ENCODE measurements at regions not wholly inside any gene's neighbourhood (a gene's known extent, or its start where the extent isn't known, plus 50 kb on each side); places are given as distances from the start of the nearest gene placed in this dataset.
"Not testable (repeated sequence)": the region's sequence is repeated elsewhere in the genome, so short reads cannot be mapped to it uniquely, and the experiment has no call there.

GRCh38 chr2:198855746-198856145 lies 602.0 kb downstream of the SATB2 start:
- not testable (repeated sequence) for H3K4me1 Mint-ChIP-seq; H3K36me3 Mint-ChIP-seq; H3K4me3 Mint-ChIP-seq; DNase-seq; H3K27ac Mint-ChIP-seq; H3K27me3 Mint-ChIP-seq (ENCODE audit: low read depth in 3 of 3)
- H3K9me3 Mint-ChIP-seq: peaks cover 3 to 28% (median 19%) of the 10 kb centered on the region in 6 donors

DNA sequence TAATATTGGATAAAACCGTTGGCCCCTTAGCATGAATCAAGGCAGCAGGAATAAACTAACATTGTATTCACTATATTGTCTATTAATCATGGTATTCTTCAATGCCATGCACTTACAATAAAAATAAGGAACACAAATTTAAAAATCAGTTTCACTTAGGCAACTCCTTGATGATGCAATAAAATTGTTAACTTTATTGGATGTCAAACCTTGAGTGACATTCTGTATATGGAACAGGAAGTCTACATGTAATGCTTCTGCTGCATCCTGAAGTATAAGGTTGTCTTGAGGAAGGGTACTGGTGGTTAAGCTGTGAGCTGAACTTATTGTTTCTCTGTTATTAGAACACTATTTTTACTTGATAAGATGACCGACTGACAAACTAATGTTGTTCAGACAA lies 605.5 kb downstream of the SATB2 start:
- H3K36me3 Mint-ChIP-seq: no peaks in the 10 kb centered on the region
- no peaks in the 10 kb centered on the region for H3K4me1 Mint-ChIP-seq
- no peak overlapping the region for H3K27ac Mint-ChIP-seq

GRCh38 chr2:198825534-198825933 lies 632.2 kb downstream of the SATB2 start:
- Mint-ChIP-seq H3K4me3 (no peak overlapping the region), H3K36me3 (no peaks in the 10 kb centered on the region), H3K4me1 (no peaks in the 10 kb centered on the region), H3K27ac (no peak overlapping the region), H3K27me3 (ENCODE audit: low read depth in 3 of 3) (peaks cover 0 to 2% (median 0%) of the 10 kb centered on the region in 3 donors), H3K9me3 (peaks cover 0 to 19% (median 3%) of the 10 kb centered on the region in 6 donors)
- no peak for DNase-seq

More for the DNA sequence above, 605.5 kb downstream of the SATB2 start:
- no peak overlapping the region for H3K4me3 Mint-ChIP-seq
- no peak for DNase-seq
- H3K27me3 Mint-ChIP-seq (ENCODE audit: low read depth in 3 of 3): peaks cover 0 to 1% (median 0%) of the 10 kb centered on the region in 3 donors
- peaks cover 5 to 22% (median 8%) of the 10 kb centered on the region in 6 donors for H3K9me3 Mint-ChIP-seq

GRCh38 chr2:198817536-198817935 lies 640.2 kb downstream of the SATB2 start:
- H3K36me3 Mint-ChIP-seq: no peaks in the 10 kb centered on the region
- H3K27ac Mint-ChIP-seq: no peak overlapping the region
- H3K9me3 Mint-ChIP-seq: peaks cover 0 to 11% (median 3%) of the 10 kb centered on the region in 6 donors
- DNase-seq: no peak
- no peaks in the 10 kb centered on the region for H3K4me1 Mint-ChIP-seq
- H3K4me3 Mint-ChIP-seq: no peak overlapping the region
- H3K27me3 Mint-ChIP-seq (ENCODE audit: low read depth in 3 of 3): no peaks in the 10 kb centered on the region

DNA sequence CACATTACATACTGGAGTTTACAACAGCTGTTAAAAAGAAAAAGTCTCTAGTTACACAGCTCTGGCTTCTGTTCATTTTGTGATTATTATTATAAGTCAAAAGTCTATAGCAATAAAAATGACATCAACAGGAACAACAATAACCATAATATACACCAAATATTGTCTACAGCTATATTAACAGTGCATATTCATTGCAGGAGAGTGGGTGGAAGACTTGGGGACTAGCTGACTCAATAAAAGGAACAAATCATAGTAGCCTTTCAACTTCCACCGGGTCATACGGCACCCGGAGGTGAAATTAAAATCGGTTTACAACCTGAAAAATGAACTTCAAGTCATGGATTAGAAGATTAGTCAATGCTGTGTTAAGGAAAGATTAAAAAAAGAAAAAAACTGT lies 642.1 kb downstream of the SATB2 start:
- H3K9me3 Mint-ChIP-seq: peaks cover 0 to 6% (median 2%) of the 10 kb centered on the region in 6 donors
- H3K4me1 Mint-ChIP-seq: no peaks in the 10 kb centered on the region
- no peaks in the 10 kb centered on the region for H3K27me3 Mint-ChIP-seq (ENCODE audit: low read depth in 3 of 3)
- H3K27ac Mint-ChIP-seq: no peak overlapping the region
- H3K4me3 Mint-ChIP-seq: no peak overlapping the region
- DNase-seq: no peak
- no peaks in the 10 kb centered on the region for H3K36me3 Mint-ChIP-seq

- Mint-ChIP-seq H3K36me3 (no peaks in the 10 kb centered on the region), H3K4me1 (no peaks in the 10 kb centered on the region), H3K4me3 (no peak overlapping the region), H3K9me3 (peaks cover 2 to 19% (median 7%) of the 10 kb centered on the region in 6 donors), H3K27ac (no peak overlapping the region), H3K27me3 (ENCODE audit: low read depth in 3 of 3) (no peaks in the 10 kb centered on the region)
- DNase-seq: no peak
Observed at GRCh38 chr2:198811198-198811597, 646.5 kb downstream of the SATB2 start.

DNA sequence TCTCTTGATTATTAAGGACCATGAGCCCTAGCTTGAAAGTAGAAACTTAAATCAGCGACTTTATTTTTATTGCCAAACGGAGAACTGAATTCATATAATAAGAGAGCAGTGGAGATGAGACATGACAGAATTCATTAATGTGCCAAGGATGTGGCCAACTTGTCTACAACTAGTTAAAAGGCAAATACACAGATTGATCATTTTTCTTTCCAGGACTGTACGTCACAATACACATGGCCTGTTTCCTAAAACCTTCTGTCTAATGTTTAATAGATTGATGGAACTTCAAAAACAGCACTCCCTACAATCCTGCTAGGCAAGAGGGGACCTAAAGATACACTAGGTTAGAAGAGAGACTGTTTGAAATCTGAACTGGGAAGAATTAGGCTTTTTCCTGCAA lies 647.8 kb downstream of the SATB2 start:
- DNase-seq: no peak
- Mint-ChIP-seq H3K27ac (no peak overlapping the region), H3K36me3 (no peaks in the 10 kb centered on the region), H3K4me1 (no peaks in the 10 kb centered on the region), H3K4me3 (no peak overlapping the region), H3K9me3 (peaks cover 2 to 29% (median 7%) of the 10 kb centered on the region in 6 donors), H3K27me3 (ENCODE audit: low read depth in 3 of 3) (no peaks in the 10 kb centered on the region)

DNA sequence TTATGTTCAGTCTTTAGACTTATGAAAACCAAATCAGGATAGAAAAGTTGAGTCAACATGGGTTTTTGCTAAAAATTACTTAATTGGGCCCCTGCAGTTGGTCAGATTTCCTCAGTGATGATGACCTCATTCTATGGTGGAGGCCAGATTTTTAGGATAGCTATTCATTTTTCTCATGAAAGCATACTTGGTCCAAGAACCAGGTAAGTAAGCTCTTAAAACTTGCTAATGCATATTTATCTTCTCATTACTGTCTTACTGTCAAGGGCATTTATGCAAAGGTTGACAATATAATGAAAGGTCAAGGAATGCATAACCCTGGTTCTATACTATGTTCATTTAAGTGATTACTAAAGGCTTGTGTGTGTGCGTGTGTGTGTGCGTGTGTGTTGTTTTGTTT lies 650.6 kb downstream of the SATB2 start:
- Mint-ChIP-seq H3K27ac (no peak overlapping the region), H3K27me3 (ENCODE audit: low read depth in 3 of 3) (no peaks in the 10 kb centered on the region), H3K4me1 (no peaks in the 10 kb centered on the region), H3K9me3 (peaks cover 0 to 29% (median 8%) of the 10 kb centered on the region in 6 donors), H3K4me3 (no peak overlapping the region), H3K36me3 (no peaks in the 10 kb centered on the region)
- DNase-seq: no peak

GRCh38 chr2:198795419-198795818 lies 662.3 kb downstream of the SATB2 start:
- Mint-ChIP-seq H3K27ac (no peak overlapping the region), H3K27me3 (ENCODE audit: low read depth in 3 of 3) (peaks cover 0 to 2% (median 0%) of the 10 kb centered on the region in 3 donors), H3K9me3 (peaks cover 0 to 6% (median 4%) of the 10 kb centered on the region in 6 donors), H3K36me3 (no peaks in the 10 kb centered on the region), H3K4me1 (no peaks in the 10 kb centered on the region), H3K4me3 (no peak overlapping the region)
- no peak for DNase-seq

DNA sequence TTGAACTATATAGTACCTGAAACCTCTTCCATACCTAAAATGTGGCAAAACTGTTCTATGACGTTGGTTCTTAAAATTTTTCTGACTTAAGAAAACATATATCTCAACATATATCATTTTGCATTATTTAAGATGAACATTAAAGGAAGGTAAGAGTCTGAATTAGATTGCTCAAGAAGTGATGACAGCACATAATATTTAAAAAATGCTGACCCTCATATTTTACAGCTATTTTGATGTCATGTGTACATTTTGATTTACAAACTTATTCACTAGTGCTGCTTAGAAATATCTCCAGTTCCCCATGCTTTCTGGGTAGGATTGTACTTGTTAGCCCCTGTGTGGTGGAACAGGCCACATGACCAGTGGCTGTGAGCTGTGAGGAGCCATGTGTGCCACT lies 666.1 kb downstream of the SATB2 start:
- H3K27ac Mint-ChIP-seq: no peak overlapping the region
- no peak for DNase-seq
- H3K9me3 Mint-ChIP-seq: peaks cover 0 to 9% (median 5%) of the 10 kb centered on the region in 6 donors
- H3K4me3 Mint-ChIP-seq: no peak overlapping the region
- no peaks in the 10 kb centered on the region for H3K4me1 Mint-ChIP-seq
- no peaks in the 10 kb centered on the region for H3K36me3 Mint-ChIP-seq
- no peaks in the 10 kb centered on the region for H3K27me3 Mint-ChIP-seq (ENCODE audit: low read depth in 3 of 3)

GRCh38 chr2:198788676-198789075 lies 669.1 kb downstream of the SATB2 start:
- peaks cover 0 to 2% (median 0%) of the 10 kb centered on the region in 3 donors for H3K27me3 Mint-ChIP-seq (ENCODE audit: low read depth in 3 of 3)
- no peak overlapping the region for H3K27ac Mint-ChIP-seq
- H3K4me3 Mint-ChIP-seq: no peak overlapping the region
- no peaks in the 10 kb centered on the region for H3K4me1 Mint-ChIP-seq
- H3K9me3 Mint-ChIP-seq: peaks cover 3 to 11% (median 6%) of the 10 kb centered on the region in 6 donors
- H3K36me3 Mint-ChIP-seq: no peaks in the 10 kb centered on the region
- no peak for DNase-seq

GRCh38 chr2:198782734-198783133 lies 675.0 kb downstream of the SATB2 start:
- Mint-ChIP-seq H3K27me3 (ENCODE audit: low read depth in 3 of 3) (peaks cover 0 to 4% (median 0%) of the 10 kb centered on the region in 3 donors), H3K4me3 (no peak overlapping the region), H3K9me3 (peaks cover 3 to 15% (median 5%) of the 10 kb centered on the region in 6 donors), H3K36me3 (no peaks in the 10 kb centered on the region), H3K4me1 (no peaks in the 10 kb centered on the region), H3K27ac (no peak overlapping the region)
- no peak for DNase-seq

- Mint-ChIP-seq H3K4me1 (no peaks in the 10 kb centered on the region), H3K9me3 (peaks cover 0 to 9% (median 4%) of the 10 kb centered on the region in 6 donors), H3K36me3 (no peaks in the 10 kb centered on the region), H3K27ac (no peak overlapping the region), H3K4me3 (no peak overlapping the region), H3K27me3 (ENCODE audit: low read depth in 3 of 3) (peaks cover 0 to 2% (median 0%) of the 10 kb centered on the region in 3 donors)
- DNase-seq: no peak
Observed at GRCh38 chr2:198776616-198777406, 680.9 kb downstream of the SATB2 start.

GRCh38 chr2:198775737-198776136 lies 682.0 kb downstream of the SATB2 start:
- Mint-ChIP-seq H3K9me3 (peaks cover 0 to 9% (median 2%) of the 10 kb centered on the region in 6 donors), H3K4me3 (no peak overlapping the region), H3K36me3 (no peaks in the 10 kb centered on the region), H3K27me3 (ENCODE audit: low read depth in 3 of 3) (peaks cover 0 to 2% (median 0%) of the 10 kb centered on the region in 3 donors), H3K27ac (no peak overlapping the region), H3K4me1 (no peaks in the 10 kb centered on the region)
- no peak for DNase-seq

GRCh38 chr2:198774576-198774975 lies 683.2 kb downstream of the SATB2 start:
- Mint-ChIP-seq H3K9me3 (peaks cover 0 to 9% (median 1%) of the 10 kb centered on the region in 6 donors), H3K36me3 (no peaks in the 10 kb centered on the region), H3K4me1 (no peaks in the 10 kb centered on the region), H3K4me3 (no peak overlapping the region), H3K27ac (no peak overlapping the region), H3K27me3 (ENCODE audit: low read depth in 3 of 3) (no peaks in the 10 kb centered on the region)
- no peak for DNase-seq

Measured in immature natural killer cell (primary cell).